ENCODE measurements at regions not wholly inside any gene's neighbourhood (a gene's known extent, or its start where the extent isn't known, plus 50 kb on each side); places are given as distances from the start of the nearest gene placed in this dataset.

DNA sequence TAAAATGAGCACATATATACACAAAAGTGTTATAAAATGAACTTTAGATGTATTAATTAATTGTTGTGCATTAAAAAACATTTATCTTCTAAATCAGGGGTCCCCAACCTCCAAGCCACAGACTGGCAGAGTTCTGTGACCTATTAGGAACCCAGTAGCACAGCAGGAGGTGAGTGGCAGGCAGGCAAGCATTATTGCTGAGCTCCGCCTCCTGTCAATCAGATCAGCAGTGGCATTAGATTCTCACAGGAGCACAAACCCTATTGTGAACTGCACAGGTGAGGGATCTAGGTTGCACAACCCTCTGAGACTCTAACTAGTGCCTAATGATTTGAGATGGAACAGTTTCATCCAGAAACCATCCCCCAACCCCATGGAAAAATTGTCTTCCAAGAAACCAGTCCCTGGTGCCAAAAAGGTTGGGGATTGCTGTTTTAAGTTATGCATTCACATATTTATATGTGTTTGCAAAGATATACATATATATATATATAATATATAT, 583.7 kb downstream of the KCNJ2 start (continued):
- TF ChIP-seq, protein P1, sequence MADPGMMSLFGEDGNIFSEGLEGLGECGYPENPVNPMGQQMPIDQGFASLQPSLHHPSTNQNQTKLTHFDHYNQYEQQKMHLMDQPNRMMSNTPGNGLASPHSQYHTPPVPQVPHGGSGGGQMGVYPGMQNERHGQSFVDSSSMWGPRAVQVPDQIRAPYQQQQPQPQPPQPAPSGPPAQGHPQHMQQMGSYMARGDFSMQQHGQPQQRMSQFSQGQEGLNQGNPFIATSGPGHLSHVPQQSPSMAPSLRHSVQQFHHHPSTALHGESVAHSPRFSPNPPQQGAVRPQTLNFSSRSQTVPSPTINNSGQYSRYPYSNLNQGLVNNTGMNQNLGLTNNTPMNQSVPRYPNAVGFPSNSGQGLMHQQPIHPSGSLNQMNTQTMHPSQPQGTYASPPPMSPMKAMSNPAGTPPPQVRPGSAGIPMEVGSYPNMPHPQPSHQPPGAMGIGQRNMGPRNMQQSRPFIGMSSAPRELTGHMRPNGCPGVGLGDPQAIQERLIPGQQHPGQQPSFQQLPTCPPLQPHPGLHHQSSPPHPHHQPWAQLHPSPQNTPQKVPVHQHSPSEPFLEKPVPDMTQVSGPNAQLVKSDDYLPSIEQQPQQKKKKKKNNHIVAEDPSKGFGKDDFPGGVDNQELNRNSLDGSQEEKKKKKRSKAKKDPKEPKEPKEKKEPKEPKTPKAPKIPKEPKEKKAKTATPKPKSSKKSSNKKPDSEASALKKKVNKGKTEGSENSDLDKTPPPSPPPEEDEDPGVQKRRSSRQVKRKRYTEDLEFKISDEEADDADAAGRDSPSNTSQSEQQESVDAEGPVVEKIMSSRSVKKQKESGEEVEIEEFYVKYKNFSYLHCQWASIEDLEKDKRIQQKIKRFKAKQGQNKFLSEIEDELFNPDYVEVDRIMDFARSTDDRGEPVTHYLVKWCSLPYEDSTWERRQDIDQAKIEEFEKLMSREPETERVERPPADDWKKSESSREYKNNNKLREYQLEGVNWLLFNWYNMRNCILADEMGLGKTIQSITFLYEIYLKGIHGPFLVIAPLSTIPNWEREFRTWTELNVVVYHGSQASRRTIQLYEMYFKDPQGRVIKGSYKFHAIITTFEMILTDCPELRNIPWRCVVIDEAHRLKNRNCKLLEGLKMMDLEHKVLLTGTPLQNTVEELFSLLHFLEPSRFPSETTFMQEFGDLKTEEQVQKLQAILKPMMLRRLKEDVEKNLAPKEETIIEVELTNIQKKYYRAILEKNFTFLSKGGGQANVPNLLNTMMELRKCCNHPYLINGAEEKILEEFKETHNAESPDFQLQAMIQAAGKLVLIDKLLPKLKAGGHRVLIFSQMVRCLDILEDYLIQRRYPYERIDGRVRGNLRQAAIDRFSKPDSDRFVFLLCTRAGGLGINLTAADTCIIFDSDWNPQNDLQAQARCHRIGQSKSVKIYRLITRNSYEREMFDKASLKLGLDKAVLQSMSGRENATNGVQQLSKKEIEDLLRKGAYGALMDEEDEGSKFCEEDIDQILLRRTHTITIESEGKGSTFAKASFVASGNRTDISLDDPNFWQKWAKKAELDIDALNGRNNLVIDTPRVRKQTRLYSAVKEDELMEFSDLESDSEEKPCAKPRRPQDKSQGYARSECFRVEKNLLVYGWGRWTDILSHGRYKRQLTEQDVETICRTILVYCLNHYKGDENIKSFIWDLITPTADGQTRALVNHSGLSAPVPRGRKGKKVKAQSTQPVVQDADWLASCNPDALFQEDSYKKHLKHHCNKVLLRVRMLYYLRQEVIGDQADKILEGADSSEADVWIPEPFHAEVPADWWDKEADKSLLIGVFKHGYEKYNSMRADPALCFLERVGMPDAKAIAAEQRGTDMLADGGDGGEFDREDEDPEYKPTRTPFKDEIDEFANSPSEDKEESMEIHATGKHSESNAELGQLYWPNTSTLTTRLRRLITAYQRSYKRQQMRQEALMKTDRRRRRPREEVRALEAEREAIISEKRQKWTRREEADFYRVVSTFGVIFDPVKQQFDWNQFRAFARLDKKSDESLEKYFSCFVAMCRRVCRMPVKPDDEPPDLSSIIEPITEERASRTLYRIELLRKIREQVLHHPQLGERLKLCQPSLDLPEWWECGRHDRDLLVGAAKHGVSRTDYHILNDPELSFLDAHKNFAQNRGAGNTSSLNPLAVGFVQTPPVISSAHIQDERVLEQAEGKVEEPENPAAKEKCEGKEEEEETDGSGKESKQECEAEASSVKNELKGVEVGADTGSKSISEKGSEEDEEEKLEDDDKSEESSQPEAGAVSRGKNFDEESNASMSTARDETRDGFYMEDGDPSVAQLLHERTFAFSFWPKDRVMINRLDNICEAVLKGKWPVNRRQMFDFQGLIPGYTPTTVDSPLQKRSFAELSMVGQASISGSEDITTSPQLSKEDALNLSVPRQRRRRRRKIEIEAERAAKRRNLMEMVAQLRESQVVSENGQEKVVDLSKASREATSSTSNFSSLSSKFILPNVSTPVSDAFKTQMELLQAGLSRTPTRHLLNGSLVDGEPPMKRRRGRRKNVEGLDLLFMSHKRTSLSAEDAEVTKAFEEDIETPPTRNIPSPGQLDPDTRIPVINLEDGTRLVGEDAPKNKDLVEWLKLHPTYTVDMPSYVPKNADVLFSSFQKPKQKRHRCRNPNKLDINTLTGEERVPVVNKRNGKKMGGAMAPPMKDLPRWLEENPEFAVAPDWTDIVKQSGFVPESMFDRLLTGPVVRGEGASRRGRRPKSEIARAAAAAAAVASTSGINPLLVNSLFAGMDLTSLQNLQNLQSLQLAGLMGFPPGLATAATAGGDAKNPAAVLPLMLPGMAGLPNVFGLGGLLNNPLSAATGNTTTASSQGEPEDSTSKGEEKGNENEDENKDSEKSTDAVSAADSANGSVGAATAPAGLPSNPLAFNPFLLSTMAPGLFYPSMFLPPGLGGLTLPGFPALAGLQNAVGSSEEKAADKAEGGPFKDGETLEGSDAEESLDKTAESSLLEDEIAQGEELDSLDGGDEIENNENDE (IDR thresholded peaks at IDR 0.05; ENCODE audit: insufficient replicate concordance, low read length) = no peak
- no peak for TF ChIP-seq YY1 (IDR thresholded peaks at IDR 0.05; ENCODE audit: low read depth, low read length)
- TF ChIP-seq RXRA (IDR thresholded peaks at IDR 0.05; ENCODE audit: insufficient read depth, low read depth, low read length) = no peak
- no peak for TF ChIP-seq TAF1 (IDR thresholded peaks at IDR 0.05; ENCODE audit: low read depth, low read length)
- no peak for TF ChIP-seq JUN (IDR thresholded peaks at IDR 0.05; ENCODE audit: low read depth, low read length)
- TF ChIP-seq, protein P2, sequence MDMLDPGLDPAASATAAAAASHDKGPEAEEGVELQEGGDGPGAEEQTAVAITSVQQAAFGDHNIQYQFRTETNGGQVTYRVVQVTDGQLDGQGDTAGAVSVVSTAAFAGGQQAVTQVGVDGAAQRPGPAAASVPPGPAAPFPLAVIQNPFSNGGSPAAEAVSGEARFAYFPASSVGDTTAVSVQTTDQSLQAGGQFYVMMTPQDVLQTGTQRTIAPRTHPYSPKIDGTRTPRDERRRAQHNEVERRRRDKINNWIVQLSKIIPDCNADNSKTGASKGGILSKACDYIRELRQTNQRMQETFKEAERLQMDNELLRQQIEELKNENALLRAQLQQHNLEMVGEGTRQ (IDR thresholded peaks at IDR 0.05; ENCODE audit: low read length) = no peak
- TF ChIP-seq NRF1 (IDR thresholded peaks at IDR 0.05; ENCODE audit: low read depth, low read length) = no peak
- TF ChIP-seq EZH2 (IDR thresholded peaks at IDR 0.05; ENCODE audit: low read depth, low read length, severe bottlenecking) = no peak
- no peak for TF ChIP-seq BACH1 (IDR thresholded peaks at IDR 0.05; ENCODE audit: low read length)
